GM18951 (cell line): ENCODE measurements at regions not wholly inside any gene's neighbourhood (a gene's known extent, or its start where the extent isn't known, plus 50 kb on each side); places are given as distances from the start of the nearest gene placed in this dataset.
"Not testable (repeated sequence)": the region's sequence is repeated elsewhere in the genome, so short reads cannot be mapped to it uniquely, and the experiment has no call there.

Source experiments
- POLR2A ChIP-seq: IDR thresholded peaks from 4 replicates; pipeline ENCODE4 v1.6.1; 2011; ENCODE audit warnings: mild to moderate bottlenecking; ENCODE audit not compliant: insufficient read length, insufficient read depth; ENCODE audit errors: extremely low read depth
- in situ Hi-C: fragments of 300-500 bp; cut with MboI; formaldehyde crosslinking; loops from one replicate; pipeline ENCODE4 v1.12.0; 2022; ENCODE audit warnings: low sequenced_read_pairs, mixed read lengths, inconsistent platforms; ENCODE audit not compliant: unreplicated experiment

- no peak for TF ChIP-seq POLR2A
- in situ Hi-C loops = no loop called here
Measured at GRCh38 chr12:62003226-62003625, 257.0 kb upstream of the USP15 start.

DNA sequence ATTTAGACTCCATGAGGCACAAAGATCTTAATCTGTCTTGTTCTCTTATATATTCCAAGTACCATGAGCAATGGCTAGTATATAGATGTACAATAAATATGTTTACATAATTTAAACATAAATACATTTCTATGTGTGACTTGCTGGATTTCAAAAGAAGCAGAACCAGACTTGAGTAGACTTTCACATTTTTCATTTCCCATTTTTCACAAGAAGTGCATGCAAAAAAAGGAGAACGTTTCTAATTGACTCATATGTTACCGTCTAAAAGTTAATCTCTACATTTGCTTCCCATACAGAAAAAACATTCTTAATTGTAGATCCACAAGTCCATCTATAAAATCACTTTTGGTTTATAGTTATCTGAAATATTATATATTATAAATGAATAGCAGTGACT is 256.5 kb upstream of the USP15 start:
- TF ChIP-seq POLR2A = no peak
- in situ Hi-C loops = no loop called here

GRCh38 chr12:62005615-62006014 is 254.6 kb upstream of the USP15 start:
- no peak for TF ChIP-seq POLR2A
- in situ Hi-C loops = no loop called here

GRCh38 chr12:62006076-62006732 is 254.0 kb upstream of the USP15 start:
- in situ Hi-C loops = no loop called here
- no peak for TF ChIP-seq POLR2A

GRCh38 chr12:62008703-62009102 is 251.5 kb upstream of the USP15 start:
- TF ChIP-seq POLR2A = no peak
- in situ Hi-C loops = no loop called here

- in situ Hi-C loops = no loop called here
Measured at GRCh38 chr12:62009445-62009844, 250.8 kb upstream of the USP15 start.

GRCh38 chr12:62010331-62010906 is 249.8 kb upstream of the USP15 start:
- in situ Hi-C loops = not testable (repeated sequence)

More at GRCh38 chr12:62009445-62009844, 250.8 kb upstream of the USP15 start:
- TF ChIP-seq POLR2A = no peak

DNA sequence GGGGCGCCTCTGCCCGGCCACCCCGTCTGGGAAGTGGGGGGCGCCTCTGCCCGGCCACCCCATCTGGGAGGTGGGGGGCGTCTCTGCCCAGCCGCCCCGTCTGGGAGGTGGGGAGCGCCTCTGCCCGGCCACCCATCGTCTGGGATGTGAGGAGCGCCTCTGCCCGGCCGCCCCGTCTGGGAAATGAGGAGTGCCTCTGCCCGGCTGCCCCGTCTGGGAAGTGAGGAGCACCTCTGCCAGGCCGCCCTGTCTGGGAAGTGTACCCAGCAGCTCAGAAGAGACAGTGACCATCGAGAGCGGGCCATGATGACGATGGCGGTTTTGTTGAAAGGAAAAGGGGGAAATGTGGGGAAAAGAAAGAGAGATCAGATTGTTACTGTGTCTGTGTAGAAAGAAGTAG is 249.2 kb upstream of the USP15 start:
- in situ Hi-C loops = not testable (repeated sequence)

- TF ChIP-seq POLR2A = no peak
- in situ Hi-C loops = no loop called here
Measured at GRCh38 chr12:62014330-62014729, 245.9 kb upstream of the USP15 start.

DNA sequence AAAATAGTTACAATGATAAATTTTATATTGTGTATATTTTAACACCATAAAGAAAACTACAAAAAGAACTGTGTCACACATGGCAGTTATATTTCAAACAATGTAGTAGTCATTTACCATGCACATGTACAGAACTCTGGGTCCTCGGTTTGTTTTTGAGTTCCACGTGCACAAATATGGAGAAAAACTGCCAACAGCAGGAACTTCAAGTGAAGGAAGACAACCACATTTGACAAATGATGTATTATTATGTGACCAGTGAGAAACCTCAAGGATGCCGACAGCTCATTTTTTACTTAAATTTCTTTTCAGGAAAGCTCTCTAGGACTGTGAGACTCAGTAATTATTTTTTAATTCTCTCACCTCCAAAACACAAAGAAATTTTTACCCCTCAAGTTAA is 244.2 kb upstream of the USP15 start:
- TF ChIP-seq POLR2A = no peak
- in situ Hi-C loops = no loop called here

DNA sequence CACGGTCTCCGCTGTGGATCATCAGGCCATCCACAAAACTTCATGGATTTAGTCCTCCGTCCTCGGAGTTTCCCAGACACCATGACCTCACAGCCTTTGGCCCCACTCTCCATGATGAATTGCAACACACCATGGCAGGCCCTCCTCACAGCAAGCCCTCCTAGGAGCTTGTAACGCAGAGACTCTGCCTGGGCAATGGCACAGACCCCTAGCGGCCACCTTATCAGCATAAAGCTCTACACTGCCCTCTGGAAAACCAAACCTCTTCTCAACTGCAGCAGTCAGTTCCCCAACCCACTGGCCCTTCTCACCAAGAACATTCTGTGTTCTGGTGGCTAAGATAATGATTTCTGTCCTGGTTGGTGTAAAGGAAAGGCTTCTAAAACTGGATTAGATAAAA is 238.4 kb upstream of the USP15 start:
- TF ChIP-seq POLR2A = no peak
- in situ Hi-C loops = no loop called here

DNA sequence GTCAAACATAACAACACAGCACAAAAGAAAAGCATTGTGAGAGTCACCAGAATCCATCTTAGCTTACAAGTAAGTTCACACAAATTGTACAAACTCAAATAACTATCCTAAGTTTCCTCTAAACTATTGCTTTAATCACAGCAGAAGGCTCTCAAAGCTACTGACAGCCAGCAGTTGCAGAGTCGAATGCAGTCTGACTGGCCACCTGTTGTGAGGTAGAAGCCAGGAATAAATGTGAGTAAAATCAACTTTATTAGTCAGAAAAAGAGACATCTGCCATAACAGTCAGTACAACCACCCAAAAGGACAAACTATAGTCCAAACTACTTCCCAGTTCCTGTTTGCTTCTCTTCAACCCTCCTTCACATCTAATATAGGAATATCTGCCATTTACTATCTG is 231.7 kb upstream of the USP15 start:
- TF ChIP-seq POLR2A = no peak
- in situ Hi-C loops = no loop called here

- in situ Hi-C loops = no loop called here
- no peak for TF ChIP-seq POLR2A
Measured at GRCh38 chr12:62032870-62033269, 227.3 kb upstream of the USP15 start.

DNA sequence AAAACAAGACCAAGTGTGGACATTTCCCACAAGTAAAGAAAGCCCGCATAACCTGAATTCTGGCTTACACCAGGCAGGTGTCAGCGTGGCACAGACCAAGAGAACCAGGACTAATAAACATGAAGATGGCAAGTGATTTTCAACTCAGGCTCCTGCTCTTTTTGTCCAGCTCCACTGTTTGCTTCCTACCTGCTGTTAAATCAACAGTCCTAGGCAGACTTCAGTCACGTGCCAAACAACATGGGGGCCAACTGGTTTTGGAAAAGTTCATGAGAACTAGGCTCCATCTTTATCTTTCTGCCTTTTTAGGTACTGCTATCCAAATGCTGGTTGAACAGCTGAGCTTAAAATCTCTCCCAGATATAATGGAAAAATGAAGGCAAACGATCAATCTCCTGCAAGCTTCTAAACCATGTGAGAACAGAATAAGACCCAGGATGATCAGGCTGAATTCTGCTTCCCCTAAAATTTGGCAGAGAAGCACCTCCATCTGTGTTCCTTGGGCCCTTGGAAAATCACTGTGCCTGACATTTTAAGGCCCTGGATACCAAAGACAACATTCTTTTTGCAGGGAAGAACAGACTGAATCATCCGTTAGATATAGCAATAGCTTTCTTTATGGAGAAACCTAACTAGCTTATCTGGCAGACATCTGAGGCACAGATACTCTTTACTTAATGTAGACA is 215.6 kb upstream of the USP15 start:
- no peak for TF ChIP-seq POLR2A
- in situ Hi-C loops = no loop called here
